ENCODE measurements at regions not wholly inside any gene's neighbourhood (a gene's known extent, or its start where the extent isn't known, plus 50 kb on each side); places are given as distances from the start of the nearest gene placed in this dataset.

DNA sequence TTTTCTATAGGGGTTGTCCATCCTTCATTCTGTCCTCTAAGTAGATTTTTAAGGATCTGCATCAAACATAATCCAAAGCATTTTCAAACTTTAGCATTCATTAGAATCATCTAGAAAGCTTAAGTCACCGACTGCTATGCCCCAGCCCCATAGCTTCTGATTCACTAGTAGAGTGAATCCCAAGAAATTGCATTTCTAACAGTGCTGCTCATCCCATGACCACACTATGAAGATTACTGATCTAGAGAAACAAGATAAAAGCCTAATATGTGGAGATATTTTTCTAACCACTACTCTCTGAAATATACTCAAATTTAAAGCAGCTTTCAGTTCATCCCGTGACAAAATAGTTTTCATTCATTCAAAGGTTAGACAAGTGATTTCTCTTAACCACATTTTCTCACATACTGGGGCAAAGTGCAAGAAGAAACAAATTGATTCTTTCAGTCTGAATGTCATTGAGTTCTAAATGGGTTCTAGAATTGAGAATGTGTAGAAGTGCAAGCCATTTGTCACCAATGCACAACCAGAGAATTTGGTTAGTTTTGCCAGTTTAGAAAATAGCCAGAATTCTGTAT lies 286.9 kb upstream of the CD180 start:
- TF ChIP-seq EP300 (IDR thresholded peaks at IDR 0.05) (no peak), POLR2A (IDR thresholded peaks at IDR 0.05) (no peak)
- TF ChIP-seq, protein P1, sequence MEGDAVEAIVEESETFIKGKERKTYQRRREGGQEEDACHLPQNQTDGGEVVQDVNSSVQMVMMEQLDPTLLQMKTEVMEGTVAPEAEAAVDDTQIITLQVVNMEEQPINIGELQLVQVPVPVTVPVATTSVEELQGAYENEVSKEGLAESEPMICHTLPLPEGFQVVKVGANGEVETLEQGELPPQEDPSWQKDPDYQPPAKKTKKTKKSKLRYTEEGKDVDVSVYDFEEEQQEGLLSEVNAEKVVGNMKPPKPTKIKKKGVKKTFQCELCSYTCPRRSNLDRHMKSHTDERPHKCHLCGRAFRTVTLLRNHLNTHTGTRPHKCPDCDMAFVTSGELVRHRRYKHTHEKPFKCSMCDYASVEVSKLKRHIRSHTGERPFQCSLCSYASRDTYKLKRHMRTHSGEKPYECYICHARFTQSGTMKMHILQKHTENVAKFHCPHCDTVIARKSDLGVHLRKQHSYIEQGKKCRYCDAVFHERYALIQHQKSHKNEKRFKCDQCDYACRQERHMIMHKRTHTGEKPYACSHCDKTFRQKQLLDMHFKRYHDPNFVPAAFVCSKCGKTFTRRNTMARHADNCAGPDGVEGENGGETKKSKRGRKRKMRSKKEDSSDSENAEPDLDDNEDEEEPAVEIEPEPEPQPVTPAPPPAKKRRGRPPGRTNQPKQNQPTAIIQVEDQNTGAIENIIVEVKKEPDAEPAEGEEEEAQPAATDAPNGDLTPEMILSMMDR (IDR thresholded peaks at IDR 0.05), result no peak
- no peaks in the 10 kb centered on the region for H3K9me3 ChIP-seq
- DNase-seq (ENCODE audit: low spot score in 2 of 2), result no peak
- H3K36me3 ChIP-seq, result no peaks in the 10 kb centered on the region
- WGBS, 2 donors, result 66 to 76% methylated on average over 2 of the region's 2 CpGs
- H3K4me1 ChIP-seq, result no peaks in the 10 kb centered on the region
- no peaks in the 10 kb centered on the region for H3K27me3 ChIP-seq
- no peak overlapping the region for H3K27ac ChIP-seq
- H3K4me3 ChIP-seq, result no peak overlapping the region

DNA sequence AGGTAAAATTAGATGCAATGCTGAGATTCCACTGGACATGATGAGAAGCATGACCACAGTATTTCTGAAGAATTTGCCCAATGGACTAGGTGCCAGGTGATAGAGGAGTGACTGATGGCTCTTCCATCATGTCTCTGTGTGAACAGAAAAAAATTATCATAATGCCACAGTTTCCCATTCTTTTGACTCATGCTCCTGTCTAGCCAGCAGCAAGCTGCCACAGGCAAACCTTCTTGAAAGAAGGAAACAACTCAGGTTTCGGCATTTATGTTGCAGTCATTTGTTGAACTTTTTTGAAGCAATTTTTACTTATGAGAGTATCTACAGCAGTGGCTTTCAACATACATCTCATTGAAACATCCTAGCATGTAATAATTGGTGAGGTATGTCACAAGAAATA lies 284.8 kb upstream of the CD180 start:
- no peak overlapping the region for H3K4me3 ChIP-seq
- no peaks in the 10 kb centered on the region for H3K36me3 ChIP-seq
- TF ChIP-seq, protein P1 (IDR thresholded peaks at IDR 0.05), result no peak
- TF ChIP-seq POLR2A (IDR thresholded peaks at IDR 0.05) (no peak), EP300 (IDR thresholded peaks at IDR 0.05) (no peak)
- H3K27me3 ChIP-seq, result no peaks in the 10 kb centered on the region
- H3K4me1 ChIP-seq, result peaks cover 0 to 6% (median 0%) of the 10 kb centered on the region in 4 donors
- no peak overlapping the region for H3K27ac ChIP-seq
- H3K9me3 ChIP-seq, result no peaks in the 10 kb centered on the region
- DNase-seq (ENCODE audit: low spot score in 2 of 2), result no peak
- WGBS, 2 donors, result 97 to 100% methylated on average over 1 of the region's 1 CpG

DNA sequence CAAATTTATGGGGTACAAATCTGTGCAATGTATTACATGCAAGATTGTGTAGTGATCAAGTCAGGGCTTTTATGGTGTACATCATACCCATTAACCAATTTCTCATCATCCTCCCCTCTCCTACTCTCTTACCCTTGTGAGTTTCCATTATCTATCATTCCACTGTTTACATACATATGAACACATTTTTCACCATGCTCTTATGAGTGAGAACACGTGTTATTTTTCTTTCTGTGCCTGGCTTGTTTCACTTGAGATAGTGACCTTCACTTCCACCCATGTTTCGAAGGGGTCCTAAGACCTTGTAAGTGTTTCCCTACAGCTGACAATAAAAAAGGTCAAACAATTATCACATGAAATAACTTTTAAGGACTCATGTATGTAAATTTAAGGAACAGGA lies 281.7 kb upstream of the CD180 start:
- DNase-seq (ENCODE audit: low spot score in 2 of 2), result no peak
- Histone ChIP-seq H3K9me3 (no peaks in the 10 kb centered on the region), H3K27me3 (no peaks in the 10 kb centered on the region), H3K27ac (no peak overlapping the region), H3K4me1 (peaks cover 0 to 6% (median 0%) of the 10 kb centered on the region in 4 donors), H3K4me3 (no peak overlapping the region), H3K36me3 (no peaks in the 10 kb centered on the region)
- WGBS, 2 donors, result 81 to 93% methylated on average over 2 of the region's 2 CpGs
- TF ChIP-seq, protein P1 (IDR thresholded peaks at IDR 0.05), result no peak
- TF ChIP-seq EP300 (IDR thresholded peaks at IDR 0.05) (no peak), POLR2A (IDR thresholded peaks at IDR 0.05) (no peak)

DNA sequence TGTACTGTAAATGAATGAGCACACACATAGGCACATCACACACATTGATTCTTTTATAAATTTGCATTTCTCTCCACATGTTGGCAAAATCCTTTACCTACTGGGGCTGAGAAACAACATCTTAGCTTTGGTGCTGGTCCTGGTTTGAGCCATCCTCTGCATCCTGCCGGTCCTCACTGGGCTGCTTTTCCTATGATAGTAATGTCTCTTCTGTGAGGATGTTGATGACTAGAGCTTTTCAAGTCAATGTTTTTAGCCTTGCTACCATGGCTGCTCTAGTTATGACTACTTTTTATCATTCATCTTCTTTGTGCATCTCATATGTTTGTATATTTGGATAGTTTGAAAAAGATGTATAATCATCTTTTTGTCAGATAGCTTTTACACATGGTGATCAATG lies 280.4 kb upstream of the CD180 start:
- no peaks in the 10 kb centered on the region for H3K27me3 ChIP-seq
- no peak for DNase-seq (ENCODE audit: low spot score in 2 of 2)
- no peaks in the 10 kb centered on the region for H3K9me3 ChIP-seq
- WGBS, 2 donors, result 89 to 96% methylated on average over 1 of the region's 1 CpG
- no peak overlapping the region for H3K27ac ChIP-seq
- no peaks in the 10 kb centered on the region for H3K36me3 ChIP-seq
- no peak for TF ChIP-seq POLR2A (IDR thresholded peaks at IDR 0.05)
- TF ChIP-seq EP300 (IDR thresholded peaks at IDR 0.05), result no peak
- TF ChIP-seq, protein P1 (IDR thresholded peaks at IDR 0.05), result no peak
- H3K4me1 ChIP-seq, result peaks cover 0 to 6% (median 0%) of the 10 kb centered on the region in 4 donors
- H3K4me3 ChIP-seq, result no peak overlapping the region

DNA sequence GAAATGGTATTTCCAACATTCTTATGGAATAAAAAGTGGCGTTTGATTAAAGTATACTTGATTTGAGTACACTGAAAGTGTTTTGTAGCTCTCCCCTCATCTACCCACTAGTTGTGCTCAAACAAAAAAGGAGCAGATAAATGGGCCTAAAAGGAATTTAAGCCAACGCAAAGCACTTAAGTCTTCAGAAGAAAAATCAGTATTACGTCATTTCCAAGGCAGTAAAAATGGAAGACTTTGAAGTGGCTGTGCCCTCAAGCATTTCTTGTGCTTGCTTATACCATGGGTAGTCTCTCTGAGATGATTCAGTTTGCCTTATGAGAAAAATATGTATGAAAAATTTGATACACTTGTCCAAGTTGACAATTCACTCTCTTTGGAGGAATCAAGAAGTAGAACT lies 279.9 kb upstream of the CD180 start:
- H3K9me3 ChIP-seq, result no peaks in the 10 kb centered on the region
- no peaks in the 10 kb centered on the region for H3K36me3 ChIP-seq
- WGBS, 2 donors, result 62 to 66% methylated on average over 3 of the region's 3 CpGs
- H3K27me3 ChIP-seq, result no peaks in the 10 kb centered on the region
- TF ChIP-seq, protein P1 (IDR thresholded peaks at IDR 0.05), result no peak
- no peak for TF ChIP-seq EP300 (IDR thresholded peaks at IDR 0.05)
- TF ChIP-seq POLR2A (IDR thresholded peaks at IDR 0.05), result no peak
- H3K4me1 ChIP-seq, result peaks cover 0 to 6% (median 0%) of the 10 kb centered on the region in 4 donors
- no peak overlapping the region for H3K27ac ChIP-seq
- no peak overlapping the region for H3K4me3 ChIP-seq
- no peak for DNase-seq (ENCODE audit: low spot score in 2 of 2)

All from tibial nerve (tissue), 4 donors.